GM13976 (cell line): ENCODE measurements at regions not wholly inside any gene's neighbourhood (a gene's known extent, or its start where the extent isn't known, plus 50 kb on each side); places are given as distances from the start of the nearest gene placed in this dataset.

Experiments used
- DNase-seq: peaks from one replicate; pipeline ENCODE4 v3.0.0; 2012; ENCODE audit warnings: low spot score
- in situ Hi-C: fragments of 300-500 bp; cut with MboI; formaldehyde crosslinking; loops from one replicate; pipeline ENCODE4 v1.12.0; 2022; ENCODE audit warnings: low sequenced_read_pairs, mixed read lengths, inconsistent platforms; ENCODE audit not compliant: unreplicated experiment
- TF ChIP-seq, protein P1 (sequence below): IDR thresholded peaks from 2 replicates; pipeline ENCODE4 v1.5.1; 2012; ENCODE audit warnings: borderline replicate concordance, mild to moderate bottlenecking; ENCODE audit not compliant: insufficient read depth; ENCODE audit errors: extremely low read depth, missing control alignments, control extremely low read depth

DNA sequence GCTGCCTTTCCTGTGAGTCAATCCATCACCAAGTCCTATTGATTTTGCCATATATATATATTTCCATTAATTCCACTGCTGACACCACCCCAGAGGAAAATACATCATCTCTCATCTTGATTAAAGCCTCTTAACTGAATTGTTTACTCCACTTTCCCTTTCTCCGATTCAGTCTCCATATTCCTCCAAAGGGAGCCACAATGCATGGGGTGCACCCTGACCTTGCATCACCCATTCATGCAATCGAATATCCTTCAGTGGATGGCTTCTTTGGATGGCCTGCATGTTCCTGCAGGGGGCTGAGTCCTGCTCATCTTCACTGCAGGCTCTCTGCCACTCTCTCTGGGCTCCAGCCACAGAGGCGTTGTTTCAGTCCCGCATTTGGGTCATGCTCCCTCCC lies 231.0 kb downstream of the SNX18 start:
- TF ChIP-seq, protein P1, sequence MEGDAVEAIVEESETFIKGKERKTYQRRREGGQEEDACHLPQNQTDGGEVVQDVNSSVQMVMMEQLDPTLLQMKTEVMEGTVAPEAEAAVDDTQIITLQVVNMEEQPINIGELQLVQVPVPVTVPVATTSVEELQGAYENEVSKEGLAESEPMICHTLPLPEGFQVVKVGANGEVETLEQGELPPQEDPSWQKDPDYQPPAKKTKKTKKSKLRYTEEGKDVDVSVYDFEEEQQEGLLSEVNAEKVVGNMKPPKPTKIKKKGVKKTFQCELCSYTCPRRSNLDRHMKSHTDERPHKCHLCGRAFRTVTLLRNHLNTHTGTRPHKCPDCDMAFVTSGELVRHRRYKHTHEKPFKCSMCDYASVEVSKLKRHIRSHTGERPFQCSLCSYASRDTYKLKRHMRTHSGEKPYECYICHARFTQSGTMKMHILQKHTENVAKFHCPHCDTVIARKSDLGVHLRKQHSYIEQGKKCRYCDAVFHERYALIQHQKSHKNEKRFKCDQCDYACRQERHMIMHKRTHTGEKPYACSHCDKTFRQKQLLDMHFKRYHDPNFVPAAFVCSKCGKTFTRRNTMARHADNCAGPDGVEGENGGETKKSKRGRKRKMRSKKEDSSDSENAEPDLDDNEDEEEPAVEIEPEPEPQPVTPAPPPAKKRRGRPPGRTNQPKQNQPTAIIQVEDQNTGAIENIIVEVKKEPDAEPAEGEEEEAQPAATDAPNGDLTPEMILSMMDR, result no peak
- in situ Hi-C loops, result no loop called here

DNA sequence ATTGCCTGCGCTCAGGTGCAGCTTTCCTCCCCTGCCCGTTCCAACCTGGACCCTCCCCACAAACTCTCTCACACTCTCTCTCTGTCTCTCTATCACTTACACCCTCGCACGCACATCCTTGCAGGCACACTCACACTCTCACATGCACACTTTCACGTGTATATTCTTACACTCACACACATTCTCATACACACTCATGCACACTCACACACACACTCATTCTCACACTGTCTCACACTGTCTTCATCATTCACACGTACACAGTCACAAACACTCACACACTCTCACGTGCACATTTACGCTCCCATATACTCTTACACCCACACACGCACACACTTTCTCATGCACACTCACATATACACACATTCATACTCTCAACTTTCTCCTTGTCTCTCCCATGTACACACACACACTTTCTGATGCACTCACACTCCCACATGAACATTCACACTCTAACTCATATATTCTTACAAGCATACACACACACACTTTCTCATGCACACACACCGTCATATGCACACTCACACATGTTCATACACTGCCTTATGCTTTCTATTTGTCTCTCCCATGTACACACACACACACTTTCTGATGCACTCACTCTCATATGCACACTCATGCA lies 229.3 kb downstream of the SNX18 start:
- DNase-seq, result no peak
- in situ Hi-C loops, result no loop called here

More for the DNA sequence above, 231.0 kb downstream of the SNX18 start:
- no peak for DNase-seq

DNA sequence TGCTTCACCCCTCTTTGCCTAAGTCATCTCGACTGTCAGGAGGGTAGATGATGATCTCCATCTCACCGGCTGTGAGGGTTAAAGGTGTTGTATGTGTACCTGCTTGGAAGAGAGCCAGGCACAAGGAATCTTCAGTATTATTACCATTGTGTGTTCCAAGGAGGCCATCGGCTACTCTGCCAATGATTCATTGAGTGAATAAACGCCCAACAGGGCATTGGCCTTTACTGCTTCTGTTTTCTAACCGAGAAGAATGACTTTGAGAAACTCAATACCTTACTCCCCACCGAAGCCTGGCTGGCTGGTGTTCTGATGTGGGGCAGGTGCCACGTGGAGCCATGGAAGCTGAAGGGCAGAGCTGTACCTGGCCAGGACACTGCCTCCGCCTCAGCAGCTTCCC lies 228.8 kb downstream of the SNX18 start:
- TF ChIP-seq, protein P1, result no peak
- in situ Hi-C loops, result no loop called here
- no peak for DNase-seq

More for the DNA sequence above, 229.3 kb downstream of the SNX18 start:
- TF ChIP-seq, protein P1, result no peak

DNA sequence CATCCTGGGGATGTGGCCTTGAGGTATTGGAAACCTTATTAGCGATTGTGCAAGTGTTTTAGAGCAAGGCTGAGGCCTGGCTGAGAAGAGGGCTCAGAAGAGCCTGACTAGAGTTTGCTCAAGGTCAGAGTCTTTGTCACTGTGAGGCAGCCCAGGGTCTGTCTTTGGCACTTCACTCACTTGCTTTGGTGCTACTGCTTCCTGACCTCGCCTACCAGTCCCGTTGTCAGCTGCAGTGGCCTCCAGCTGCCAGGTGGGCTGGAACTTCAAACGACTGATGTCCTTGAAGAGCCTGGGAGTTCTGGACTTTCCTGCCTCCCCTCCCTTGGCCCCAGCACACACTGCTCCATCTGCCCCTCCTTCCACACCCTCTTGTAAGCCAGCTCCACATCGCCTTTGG lies 228.0 kb downstream of the SNX18 start:
- in situ Hi-C loops, result no loop called here
- TF ChIP-seq, protein P1, result no peak
- no peak for DNase-seq

DNA sequence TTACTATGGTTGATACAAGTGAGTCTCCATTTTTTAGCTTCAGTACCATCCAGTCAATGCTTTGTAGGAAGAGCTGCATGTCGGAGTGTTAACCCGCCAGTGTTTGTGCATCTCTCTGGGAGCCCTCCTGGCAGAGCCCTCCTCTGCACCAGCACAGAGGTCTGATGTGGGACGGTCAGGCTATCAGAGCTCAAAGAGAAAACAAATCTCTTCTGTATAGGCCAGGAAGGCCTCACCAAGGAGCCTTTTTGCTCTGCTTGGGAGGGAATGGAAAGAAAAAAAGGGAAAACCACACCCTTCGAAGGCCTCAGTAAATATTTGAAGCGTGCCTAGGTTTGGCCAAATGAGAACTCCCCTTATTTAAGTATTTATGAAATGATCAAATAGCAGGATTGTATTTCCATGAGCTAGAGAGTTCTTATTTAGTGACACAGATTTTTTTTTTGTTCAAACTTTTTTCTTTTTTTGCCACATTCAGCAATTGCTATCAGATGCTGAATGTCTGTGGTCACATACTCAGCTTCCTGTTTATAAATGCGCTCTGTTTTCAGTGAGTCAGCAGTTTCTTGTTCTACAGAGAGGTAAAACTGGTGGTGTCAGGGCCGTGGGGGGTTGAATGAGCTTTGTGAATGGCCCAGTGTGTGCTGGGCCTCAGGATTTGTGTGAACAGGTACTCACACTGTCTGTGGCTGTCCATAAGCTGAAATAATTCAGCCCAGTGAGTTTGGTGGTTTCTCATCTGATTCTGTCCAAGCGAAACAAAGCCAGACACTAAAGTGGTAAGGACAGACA lies 226.6 kb downstream of the SNX18 start:
- DNase-seq, result peak; percentile 36
- in situ Hi-C loops, result no loop called here
- TF ChIP-seq, protein P1, result no peak

DNA sequence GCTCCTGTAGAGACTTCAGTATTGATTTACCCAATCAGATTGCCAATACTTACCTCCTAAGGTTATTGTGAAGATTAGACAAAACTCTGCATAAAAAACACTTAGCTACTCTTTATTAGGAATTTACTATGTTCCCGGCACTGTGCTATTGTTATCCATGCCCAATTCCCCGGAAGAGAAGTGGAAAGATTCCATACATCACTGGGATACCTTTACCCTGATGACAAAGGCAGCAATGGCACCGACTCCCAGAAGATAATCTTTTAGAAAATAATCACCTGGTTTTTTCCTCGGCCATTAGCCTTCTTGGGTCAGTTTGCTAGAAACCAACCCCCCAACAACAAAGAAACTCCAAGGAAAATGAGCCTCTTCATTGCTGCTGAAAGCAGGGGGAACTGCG lies 226.0 kb downstream of the SNX18 start:
- TF ChIP-seq, protein P1, result no peak
- in situ Hi-C loops, result no loop called here
- no peak for DNase-seq

DNA sequence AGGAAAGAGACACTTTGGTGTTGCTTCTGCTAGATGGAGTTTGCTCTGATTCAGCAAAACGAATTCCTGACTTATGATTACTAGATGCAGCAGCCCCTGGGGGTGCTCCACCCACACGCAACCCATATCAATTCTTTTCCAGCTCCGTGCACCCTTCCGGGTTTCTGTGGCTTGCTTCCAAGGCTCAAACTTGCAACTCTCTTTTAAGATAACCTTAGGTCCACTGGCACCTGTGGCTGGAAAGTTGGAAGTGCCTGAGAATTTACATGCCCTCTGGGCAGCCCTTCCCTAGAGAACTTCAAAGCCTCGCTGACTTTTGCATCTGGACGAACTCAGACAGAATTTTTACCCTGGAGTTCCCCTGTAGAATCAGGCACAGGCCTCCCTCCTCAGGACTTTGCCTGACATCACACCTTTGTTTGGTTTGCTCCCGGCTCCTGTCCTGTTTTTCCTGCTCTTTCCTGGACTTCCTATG lies 224.9 kb downstream of the SNX18 start:
- TF ChIP-seq, protein P1, result no peak
- no peak for DNase-seq
- in situ Hi-C loops, result no loop called here
